ENCODE measurements at regions not wholly inside any gene's neighbourhood (a gene's known extent, or its start where the extent isn't known, plus 50 kb on each side); places are given as distances from the start of the nearest gene placed in this dataset.
"Not testable (repeated sequence)": the region's sequence is repeated elsewhere in the genome, so short reads cannot be mapped to it uniquely, and the experiment has no call there.

DNA sequence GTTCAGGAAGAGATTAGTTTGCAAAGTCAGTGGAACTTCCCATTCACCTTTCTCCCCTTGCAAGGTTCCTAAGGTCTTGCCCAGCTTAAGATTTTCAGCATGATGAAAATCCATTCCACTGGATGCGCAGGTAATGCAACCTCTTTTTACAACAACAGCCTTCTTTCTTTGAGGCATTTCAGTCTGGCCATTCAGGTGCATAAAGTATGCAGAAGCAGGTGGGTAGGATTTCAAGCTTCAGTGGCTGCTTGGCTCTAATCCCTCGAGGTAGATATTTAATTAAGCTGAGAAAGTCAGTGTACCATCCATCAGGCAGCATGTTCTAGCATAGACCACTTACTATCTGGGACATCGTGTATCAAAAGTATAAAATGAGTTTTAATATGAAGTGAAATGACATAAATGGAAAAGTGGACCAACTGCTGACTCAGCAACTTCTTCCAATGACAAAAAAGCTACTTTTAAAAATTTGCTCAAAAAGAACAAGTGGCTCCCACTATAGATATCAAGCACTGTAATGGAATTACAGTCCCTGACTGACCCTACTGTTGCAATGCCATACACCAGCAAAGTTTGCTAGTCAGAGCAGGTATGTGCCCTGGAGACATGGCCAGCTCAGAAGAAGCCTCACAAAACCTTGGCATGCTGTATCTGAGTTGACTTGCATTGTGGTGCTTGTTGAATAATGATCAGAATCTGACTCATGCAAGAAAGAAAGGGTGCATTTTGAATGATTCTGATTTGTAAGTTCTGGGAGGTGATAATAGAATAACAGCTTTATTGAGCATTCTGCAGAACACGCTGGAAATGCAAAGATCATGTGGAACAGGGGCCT, 459.9 kb upstream of the MCTP2 start:
- no peak for FAIRE-seq
- DNase-seq (ENCODE audit: insufficient read length, low spot score) = no peak

DNA sequence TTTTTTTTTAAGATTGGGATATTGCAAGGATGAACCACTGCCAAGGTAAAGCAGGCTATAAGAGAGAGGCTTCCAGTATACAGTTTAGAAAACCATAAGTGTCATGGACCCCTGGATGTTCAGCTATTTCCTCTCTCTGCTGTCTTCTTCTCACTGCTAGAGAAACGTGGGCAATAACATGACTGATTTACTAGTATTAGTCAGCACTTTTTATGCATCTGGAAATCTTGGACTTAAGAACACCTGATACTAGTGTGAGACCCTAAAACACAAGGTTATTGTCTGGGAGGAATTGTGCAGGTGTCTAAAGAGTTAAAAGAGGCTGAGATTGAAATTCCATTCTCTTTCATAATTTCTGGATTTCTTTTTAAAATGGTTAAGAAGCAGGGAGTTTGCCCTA, 460.6 kb upstream of the MCTP2 start:
- FAIRE-seq = no peak
- DNase-seq (ENCODE audit: insufficient read length, low spot score) = no peak

DNA sequence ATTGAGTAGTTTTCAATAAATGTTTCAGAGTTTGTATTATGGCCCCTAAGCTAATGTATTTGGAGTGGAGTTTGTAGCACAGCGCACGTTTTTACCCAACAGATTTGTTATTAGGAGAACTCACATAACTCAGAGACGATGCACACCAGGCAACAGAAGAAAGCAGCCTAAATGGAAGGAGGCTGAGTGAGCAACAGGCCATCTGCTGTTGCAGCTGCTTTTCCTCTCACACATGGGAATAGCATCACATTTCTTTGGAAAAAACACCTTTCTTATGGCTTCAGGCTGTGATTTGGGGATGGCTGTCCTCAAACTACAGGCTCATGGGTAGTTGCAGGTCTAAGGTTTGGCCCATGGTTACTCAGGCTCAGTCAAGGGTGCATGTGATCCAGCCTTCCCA, 469.3 kb upstream of the MCTP2 start:
- DNase-seq (ENCODE audit: insufficient read length, low spot score) (no peak), FAIRE-seq (no peak)

DNA sequence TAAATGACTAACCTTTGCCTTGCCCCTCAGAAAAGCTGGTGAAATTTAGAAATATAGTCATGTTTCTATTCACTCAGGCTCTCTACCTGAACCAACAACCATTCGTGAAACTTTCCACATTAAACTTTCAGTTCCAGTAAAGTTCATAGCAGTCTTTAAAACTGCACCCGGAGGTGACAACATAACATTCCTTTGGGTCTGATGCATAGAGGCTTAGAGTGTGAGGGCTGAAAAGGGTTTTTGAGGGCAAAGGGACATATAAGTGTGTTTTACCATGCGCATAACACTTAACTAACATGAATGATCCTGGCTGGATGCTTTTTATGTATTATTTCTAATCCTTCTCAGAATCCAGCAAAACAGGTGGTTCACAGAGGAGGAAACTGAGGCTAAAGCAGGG, 471.7 kb upstream of the MCTP2 start:
- no peak for FAIRE-seq
- DNase-seq (ENCODE audit: insufficient read length, low spot score) = no peak

DNA sequence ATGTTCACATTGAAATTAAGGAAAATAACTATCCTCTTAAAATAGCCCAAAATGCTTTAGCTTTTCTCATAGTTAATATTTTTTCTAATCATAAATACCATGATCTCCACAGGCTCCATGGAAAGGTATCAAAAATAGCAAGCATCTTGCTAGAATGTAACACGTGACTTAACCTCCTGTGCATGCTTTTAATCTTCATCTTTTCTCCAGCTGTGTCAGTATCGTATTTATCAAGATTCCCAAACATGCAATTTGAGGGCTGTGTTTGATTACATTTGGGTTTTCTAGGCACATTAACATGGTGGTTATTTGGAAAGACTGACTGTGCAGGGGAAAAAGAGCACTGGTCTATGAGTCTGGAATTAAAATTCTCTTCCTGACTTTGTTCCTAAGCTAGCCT, 472.5 kb upstream of the MCTP2 start:
- DNase-seq (ENCODE audit: insufficient read length, low spot score) = no peak
- no peak for FAIRE-seq

DNA sequence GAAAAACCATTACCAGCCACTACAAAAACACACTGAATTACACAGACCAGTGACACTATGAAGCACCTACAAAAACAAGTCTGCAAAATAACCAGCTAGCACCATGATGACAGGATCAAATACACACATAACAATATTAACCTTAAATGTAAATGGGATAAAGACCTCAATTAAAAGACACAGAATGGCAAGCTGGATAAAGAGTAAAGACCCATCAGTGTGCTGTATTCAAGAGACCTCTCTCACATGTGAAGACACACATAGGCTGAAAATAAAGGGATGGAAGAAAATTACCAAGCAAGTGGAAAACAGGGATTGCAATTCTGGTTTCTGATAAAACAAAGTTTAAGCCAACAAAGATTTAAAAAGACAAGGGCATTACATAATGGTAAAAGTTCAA, 482.7 kb upstream of the MCTP2 start:
- DNase-seq (ENCODE audit: insufficient read length, low spot score) = no peak
- FAIRE-seq = no peak

DNA sequence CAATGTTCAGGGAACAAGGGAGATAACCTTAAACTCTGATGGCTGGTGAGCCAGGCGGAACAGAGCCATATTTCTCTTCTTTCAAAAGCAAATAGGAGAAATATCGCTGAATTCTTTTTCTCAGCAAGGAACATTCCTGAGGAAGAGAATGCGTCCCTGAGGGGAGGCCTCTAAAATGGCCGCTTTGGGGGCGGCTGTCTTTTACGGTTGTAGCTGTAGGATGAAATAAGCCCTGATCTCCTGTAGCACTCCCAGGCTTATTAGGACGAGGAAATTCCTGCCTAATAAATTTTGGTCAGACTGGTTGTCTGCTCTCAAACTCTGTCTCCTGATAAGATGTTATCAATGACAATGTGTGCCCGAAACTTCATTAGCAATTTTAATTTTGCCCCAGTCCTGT, 496.4 kb upstream of the MCTP2 start:
- FAIRE-seq; DNase-seq (ENCODE audit: insufficient read length, low spot score): not testable (repeated sequence)

DNA sequence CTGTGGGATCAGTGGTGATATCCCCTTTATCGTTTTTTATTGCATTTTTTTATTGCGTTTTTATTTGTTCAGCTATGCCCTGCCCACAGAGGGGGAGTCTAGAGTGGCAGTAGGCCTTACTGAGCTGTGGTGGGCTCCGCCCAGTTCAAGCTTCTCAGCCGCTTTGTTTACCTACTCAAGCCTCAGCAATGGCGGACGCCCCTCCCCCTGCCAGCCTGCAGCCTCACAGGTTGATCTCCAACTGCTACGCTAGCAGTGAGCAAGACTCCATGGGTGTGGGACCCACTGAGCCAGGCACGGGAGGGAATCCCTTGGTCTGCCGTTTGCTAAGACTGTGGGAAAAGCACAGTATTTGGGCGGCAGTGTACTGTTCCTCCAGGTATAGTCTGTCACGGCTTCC, 500.6 kb upstream of the MCTP2 start:
- DNase-seq (ENCODE audit: insufficient read length, low spot score) (no peak), FAIRE-seq (no peak)

DNA sequence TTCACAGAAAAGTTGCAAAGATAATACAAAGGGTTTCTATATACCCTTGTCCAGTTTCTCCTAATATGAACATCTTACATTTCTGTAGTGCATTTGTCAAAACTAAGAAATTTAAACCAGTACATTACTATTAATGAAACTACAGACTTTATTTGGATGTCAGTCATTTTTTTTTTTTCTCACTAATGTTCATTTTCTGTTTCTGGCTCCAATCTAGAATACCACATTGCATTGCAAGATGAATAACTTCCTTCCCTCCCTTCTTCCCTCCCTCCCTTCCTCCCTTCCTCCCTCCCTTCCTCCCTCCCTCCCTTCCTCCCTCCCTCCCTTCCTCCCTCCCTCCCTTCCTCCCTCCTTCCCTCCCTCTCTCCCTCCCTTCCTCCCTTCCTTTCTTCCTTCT, 509.2 kb upstream of the MCTP2 start:
- FAIRE-seq = no peak
- no peak for DNase-seq (ENCODE audit: insufficient read length, low spot score)

DNA sequence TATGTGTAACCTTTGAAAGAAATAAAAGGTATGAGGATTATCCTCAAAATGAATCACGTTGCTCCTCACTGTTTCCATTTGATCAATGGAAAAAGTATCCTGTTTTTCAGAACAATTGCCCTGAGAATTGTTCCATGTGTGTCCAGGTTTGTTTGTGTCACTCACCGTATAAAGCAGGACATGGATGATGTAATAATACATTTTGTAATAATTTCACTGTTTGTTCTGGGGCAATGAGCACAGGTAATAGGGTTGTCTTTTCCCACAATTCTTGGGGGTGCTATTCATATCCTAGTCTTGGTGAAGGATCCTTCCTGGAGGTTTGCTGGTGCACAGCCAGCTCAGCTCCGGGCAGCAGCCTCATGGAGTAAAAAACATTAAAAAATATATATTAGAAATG, 510.8 kb upstream of the MCTP2 start:
- no peak for DNase-seq (ENCODE audit: insufficient read length, low spot score)
- no peak for FAIRE-seq

DNA sequence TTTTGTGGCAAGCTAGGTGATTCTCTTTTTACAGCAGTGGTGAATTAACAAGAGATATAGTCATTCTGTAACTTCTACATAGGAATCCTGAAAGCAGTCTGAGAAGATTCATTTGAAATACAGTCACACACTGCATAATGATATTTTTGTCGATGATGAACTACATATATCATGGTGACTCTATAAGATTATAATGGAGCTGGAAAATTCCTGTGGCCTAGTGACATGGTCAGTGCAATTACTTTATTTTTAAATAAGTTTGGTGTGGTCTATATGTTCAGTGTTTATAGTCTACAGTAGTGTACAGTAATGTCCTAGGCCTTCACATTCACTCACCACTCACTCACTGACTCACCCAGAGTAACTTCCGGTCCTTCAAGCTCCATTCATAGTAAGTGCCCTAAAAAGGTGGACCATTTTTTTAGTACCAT, 511.4 kb upstream of the MCTP2 start:
- no peak for FAIRE-seq

DNA sequence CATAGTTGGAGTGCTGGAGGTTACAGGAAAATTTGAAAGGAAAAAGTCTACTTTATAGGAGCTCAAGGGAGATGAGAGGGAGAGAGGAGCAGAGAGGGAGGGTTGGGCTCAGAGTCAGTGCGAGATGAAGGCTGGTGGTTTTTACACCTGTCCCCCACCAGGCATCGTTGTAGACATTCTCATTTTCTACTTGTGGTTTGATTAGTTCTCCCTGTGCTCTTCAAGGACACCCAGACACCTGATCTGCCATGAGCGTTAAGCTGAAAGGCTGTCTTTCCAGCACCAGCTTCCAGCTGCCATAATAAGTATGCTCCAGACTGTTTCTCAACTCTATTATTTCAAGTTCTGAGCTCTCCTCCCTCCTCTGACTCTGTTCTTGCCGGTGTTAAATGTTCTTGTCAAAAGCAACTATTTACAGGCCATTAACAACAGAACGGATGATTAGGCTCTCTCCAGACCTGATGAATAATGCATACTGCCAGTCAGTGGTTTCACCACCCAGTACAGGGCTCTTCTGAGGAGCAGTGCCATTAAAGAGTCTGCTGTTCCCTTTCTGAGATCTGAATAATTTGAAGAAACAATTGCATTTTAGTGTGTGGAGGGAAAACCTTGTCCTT, 514.6 kb upstream of the MCTP2 start:
- no peak for DNase-seq (ENCODE audit: insufficient read length, low spot score)

More for the DNA sequence above, 511.4 kb upstream of the MCTP2 start:
- DNase-seq (ENCODE audit: insufficient read length, low spot score) = no peak

DNA sequence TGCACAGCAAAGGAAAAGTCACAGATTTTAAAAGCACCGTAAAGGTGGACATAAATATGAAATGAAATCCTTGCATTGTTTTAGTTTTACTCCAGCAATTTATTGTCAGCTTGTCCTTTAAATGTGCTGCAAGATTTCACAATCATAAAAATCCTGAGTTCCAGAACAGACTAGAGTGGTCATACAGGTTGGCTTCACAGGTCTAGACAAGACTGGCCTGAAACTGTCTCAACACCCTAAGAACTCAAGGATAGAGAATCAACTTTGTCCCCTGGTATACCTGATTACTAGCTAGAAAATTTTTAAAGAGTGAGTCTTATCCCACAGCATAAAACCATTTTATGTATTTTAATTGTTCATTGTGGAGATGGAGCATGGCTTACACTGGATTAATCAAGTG, 521.7 kb upstream of the MCTP2 start:
- no peak for DNase-seq (ENCODE audit: insufficient read length, low spot score)
- FAIRE-seq = no peak

More for the DNA sequence above, 514.6 kb upstream of the MCTP2 start:
- no peak for FAIRE-seq

DNA sequence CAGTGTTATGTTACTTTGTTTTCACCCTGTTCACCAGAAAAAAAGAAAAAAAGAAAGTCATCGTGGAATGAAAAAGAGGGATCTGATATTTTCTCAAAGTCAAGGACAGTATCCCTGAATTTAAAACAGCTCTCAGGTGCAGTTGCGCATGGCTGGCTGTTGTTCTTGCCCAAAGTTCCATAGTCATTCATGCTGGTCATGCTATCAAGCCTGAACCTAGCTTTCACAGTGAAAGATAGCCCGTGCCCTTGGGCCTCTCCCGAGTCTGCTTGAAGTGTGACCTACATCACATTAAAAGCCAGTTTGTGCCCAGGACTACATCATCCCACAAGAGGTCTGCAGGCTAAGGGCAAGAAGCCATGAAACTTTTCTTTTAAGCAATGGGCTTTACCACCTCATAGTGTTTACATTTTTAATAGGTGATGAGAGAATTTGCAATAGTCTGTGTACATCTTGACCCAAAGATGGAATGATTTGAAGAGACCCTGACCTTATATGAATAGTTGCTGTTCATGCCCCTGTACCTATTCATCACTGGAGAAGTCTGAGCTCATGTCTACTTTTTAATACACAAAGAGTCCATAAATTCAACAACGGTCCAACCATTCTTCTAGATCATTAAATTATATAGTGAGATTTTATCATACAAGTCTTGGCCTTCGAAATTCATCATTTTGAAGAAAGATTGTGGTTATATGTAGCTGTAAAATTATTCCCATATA, 522.5 kb upstream of the MCTP2 start:
- FAIRE-seq (no peak), DNase-seq (ENCODE audit: insufficient read length, low spot score) (no peak)

DNA sequence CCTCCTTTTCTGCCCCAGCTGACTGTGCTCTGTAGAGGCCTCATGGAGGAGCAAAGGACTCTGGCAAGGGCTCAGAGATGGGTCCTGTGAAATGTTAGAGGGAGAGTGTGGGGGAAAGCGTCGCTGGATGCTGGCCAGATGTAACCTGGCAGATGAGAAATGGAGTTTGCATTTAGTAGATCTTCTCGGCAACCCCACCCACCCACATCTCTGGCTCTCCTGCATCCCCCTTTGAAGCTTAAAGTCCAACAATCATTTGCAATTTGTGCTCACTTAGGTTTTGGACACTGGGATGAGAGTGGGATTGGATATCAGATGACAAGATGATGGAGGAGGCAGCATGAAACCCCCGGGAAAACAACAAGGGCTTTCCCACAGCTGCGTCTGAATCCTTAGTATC, 523.6 kb upstream of the MCTP2 start:
- DNase-seq (ENCODE audit: insufficient read length, low spot score) (no peak), FAIRE-seq (no peak)

DNA sequence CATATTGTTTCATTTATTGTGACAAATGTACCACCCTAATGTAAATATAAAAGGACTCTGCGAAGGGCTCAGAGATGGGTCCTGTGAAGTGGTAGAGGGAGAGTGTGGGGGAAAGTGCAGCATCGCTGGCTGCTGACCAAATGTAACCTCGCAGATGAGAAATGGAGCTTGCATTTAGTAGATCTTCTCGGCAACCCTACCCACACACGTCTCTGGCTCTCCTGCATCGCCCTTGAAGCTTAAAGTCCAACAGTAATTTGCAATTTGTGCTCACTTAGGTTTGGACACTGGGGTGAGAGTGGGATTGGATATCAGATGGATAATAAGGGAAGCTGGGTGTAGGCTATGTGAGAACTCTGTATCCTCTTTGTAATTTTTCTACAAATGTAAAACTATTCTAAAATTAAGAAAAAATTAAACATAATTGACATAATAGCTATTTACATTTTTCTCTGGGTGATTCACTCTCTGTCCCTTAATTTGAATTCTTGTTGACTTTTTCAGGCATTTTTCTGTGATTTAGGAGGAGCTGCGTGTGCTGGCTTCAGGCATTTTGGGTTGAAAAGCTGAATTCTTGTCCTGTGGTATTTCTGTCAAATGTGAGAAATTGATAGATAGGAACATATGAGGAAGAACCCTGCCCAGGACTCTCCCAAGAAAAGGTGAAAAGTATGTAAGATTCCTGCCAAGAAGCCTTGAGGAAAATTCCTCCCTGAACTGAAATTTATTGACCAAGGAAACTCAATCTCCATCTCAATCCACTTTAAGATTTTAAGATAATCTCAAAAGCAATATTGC, 524.7 kb upstream of the MCTP2 start:
- FAIRE-seq (no peak), DNase-seq (ENCODE audit: insufficient read length, low spot score) (no peak)

DNA sequence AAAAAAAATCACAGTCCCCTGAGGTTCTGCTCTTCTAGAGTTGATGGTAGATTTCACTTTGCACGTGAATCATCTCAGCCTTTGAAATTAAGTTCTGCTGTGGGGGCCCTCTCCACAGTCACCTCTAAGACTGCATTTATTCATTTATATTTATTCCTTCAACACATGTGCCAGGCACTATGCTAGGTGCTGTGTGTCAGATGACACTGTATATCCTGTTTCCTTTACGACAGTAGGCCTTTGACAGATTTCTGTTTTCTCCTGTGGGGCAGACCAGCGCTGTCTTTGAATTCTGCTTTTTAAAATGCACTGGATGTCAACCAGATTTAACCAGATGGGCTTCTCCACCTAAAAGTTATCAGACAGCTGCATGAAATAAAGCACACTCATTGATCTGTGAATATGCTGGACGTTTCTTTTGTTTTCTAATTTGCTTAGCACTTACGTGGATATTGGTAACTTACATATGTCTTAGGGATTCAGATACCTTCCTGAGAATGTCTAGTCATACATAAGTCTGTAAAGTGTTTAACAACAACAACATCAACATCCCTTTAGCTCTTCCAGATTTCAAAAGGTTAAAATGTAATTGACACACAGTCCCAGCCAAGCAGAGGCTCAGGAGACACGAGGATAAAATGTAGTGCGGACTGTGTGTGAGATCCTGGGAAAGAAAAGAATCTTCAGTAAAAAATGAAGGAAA, 525.5 kb upstream of the MCTP2 start:
- FAIRE-seq (no peak), DNase-seq (ENCODE audit: insufficient read length, low spot score) (no peak)

DNA sequence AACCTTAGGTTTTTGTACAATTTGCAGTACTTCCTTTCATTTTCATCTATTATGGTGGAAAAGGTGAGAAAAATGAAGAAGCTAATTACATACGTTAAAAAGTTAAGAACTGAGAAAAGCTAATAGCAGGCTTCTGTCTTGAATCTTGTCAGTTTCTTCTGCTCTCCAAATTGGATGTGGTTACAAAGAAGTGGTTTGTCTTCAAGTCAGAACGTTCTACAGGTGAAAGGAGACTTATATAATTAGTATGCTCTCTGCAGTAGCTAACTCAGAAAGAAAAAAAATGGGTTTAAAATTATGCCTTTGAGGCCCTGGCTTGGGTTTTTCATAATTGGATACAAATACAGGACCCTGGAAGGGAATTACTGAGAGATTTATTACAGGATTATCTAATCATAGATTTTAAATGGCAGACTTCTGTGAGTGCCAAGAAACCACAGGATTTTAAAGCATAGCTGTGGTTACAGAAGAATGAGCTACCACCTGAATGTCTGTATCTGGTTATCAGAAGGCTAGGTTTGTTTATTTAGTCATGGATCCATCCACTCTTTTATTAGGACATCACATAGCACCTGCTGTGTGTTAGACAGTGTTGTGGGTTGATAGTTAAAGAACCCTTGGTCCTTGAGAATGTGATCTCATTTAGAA, 528.1 kb upstream of the MCTP2 start:
- DNase-seq (ENCODE audit: insufficient read length, low spot score) = no peak
- FAIRE-seq = no peak

DNA sequence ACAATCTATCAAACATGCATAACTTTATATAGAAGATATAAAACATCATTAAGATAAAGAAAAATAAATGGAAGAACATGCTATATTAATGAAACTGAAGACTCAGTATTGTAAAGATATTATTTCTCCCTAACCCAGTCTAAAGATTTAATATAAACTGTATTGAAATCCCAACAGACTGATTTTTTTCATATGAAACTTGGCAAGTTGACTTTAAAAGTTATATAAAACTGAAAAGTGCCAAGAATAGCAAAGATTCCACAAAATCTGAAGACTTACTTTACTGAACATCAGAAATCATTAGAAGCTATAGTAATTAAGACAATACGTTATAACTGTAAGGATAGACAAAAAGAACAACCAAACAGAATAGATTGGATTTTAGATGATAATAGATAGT, 531.3 kb upstream of the MCTP2 start:
- FAIRE-seq (no peak), DNase-seq (ENCODE audit: insufficient read length, low spot score) (no peak)

DNA sequence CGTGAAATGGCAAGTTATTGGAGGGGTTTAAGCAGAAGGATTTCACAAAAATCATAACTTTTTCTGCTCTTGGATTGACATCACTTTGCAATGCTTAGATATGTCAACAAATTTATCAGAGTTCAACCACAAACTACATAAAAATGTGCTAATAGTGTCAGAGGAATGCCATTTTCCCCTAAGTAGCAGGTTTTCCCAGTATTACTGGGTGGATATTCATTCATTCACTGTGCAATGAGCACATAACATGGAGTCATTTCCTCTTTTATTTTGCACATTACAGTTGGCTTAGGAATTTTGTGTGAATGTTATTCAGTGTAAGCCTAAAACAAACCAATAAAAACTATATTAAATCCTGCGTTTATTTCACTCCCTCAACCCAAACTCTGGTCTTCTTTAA, 537.3 kb upstream of the MCTP2 start:
- FAIRE-seq (no peak), DNase-seq (ENCODE audit: insufficient read length, low spot score) (no peak)
